ENCODE measurements at regions not wholly inside any gene's neighbourhood (a gene's known extent, or its start where the extent isn't known, plus 50 kb on each side); places are given as distances from the start of the nearest gene placed in this dataset.
A peak's percentile ranks its signal among the peaks of the same experiment; 100 is the strongest.

- TF ChIP-seq PAXIP1 (CRISPR knock-in tag; conservative IDR thresholded peaks at IDR 0.05) (peak; percentile 59), MED1 (CRISPR knock-in tag; IDR thresholded peaks at IDR 0.05) (peak; percentile 48), ZNF75D (CRISPR knock-in tag; IDR thresholded peaks at IDR 0.05; ENCODE audit: borderline replicate concordance) (no peak), MIXL1 (CRISPR knock-in tag; IDR thresholded peaks at IDR 0.05) (peak; percentile 39; the same call in 1 of the 2 replicates), PCBP2 (optimal IDR thresholded peaks at IDR 0.05; ENCODE audit: low read depth, low read length, poor library complexity, severe bottlenecking) (peak; percentile 75), HNRNPK (IDR thresholded peaks at IDR 0.05; ENCODE audit: low read depth, low read length, poor library complexity, severe bottlenecking) (peak; percentile 89), ZNF101 (CRISPR knock-in tag; IDR thresholded peaks at IDR 0.05; ENCODE audit: borderline replicate concordance, low read depth) (no peak), JUNB (CRISPR knock-in tag; IDR thresholded peaks at IDR 0.05; ENCODE audit: borderline replicate concordance) (peak; percentile 52; the same call in 1 of the 2 replicates), SOX13 (IDR thresholded peaks at IDR 0.05) (no peak), SOX13 (CRISPR knock-in tag; conservative IDR thresholded peaks at IDR 0.05 in 1 of 2, IDR thresholded peaks at IDR 0.05 in 1 of 2) (peak in 1 of 2 experiments; percentile 39; a peak in 1 of 4 replicates), ARID5B (CRISPR knock-in tag; IDR thresholded peaks at IDR 0.05) (peak; percentile 73), MIER3 (CRISPR knock-in tag; IDR thresholded peaks at IDR 0.05; ENCODE audit: borderline replicate concordance) (peak; percentile 32; the same call in 1 of the 2 replicates), HNRNPUL1 (IDR thresholded peaks at IDR 0.05; ENCODE audit: low read depth, low read length) (peak; percentile 73), EP300 (IDR thresholded peaks at IDR 0.05; ENCODE audit: low read depth in 2 of 2, low read length in 2 of 2) (peak in 1 of 2 experiments; percentile 65; a peak in 1 of 4 replicates), EP300 (CRISPR knock-in tag; IDR thresholded peaks at IDR 0.05; ENCODE audit: borderline replicate concordance) (no peak), FOSL2 (CRISPR knock-in tag; IDR thresholded peaks at IDR 0.05) (peak; percentile 80), FOSL1 (CRISPR knock-in tag; IDR thresholded peaks at IDR 0.05; ENCODE audit: borderline replicate concordance) (peak; percentile 75; the same call in 1 of the 2 replicates), ELF3 (CRISPR knock-in tag; IDR thresholded peaks at IDR 0.05) (peak; percentile 72), HMG20A (CRISPR knock-in tag; IDR thresholded peaks at IDR 0.05; ENCODE audit: borderline replicate concordance) (peak; percentile 77; the same call in 1 of the 2 replicates)
- TF ChIP-seq, protein P1, sequence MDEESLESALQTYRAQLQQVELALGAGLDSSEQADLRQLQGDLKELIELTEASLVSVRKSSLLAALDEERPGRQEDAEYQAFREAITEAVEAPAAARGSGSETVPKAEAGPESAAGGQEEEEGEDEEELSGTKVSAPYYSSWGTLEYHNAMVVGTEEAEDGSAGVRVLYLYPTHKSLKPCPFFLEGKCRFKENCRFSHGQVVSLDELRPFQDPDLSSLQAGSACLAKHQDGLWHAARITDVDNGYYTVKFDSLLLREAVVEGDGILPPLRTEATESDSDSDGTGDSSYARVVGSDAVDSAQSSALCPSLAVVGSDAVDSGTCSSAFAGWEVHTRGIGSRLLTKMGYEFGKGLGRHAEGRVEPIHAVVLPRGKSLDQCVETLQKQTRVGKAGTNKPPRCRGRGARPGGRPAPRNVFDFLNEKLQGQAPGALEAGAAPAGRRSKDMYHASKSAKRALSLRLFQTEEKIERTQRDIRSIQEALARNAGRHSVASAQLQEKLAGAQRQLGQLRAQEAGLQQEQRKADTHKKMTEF (CRISPR knock-in tag; IDR thresholded peaks at IDR 0.05) = 0 out of 2 replicates have a peak, but pooled peaks have one; percentile 47
Observed at GRCh38 chr2:195543902-195544894, 112.8 kb upstream of the SLC39A10 start (continued).
